Superior temporal gyrus (tissue), 1 donor: ENCODE measurements at regions not wholly inside any gene's neighbourhood (a gene's known extent, or its start where the extent isn't known, plus 50 kb on each side); places are given as distances from the start of the nearest gene placed in this dataset.

Source experiments
- DNase-seq: peaks from one replicate; pipeline ENCODE4 v3.0.0-alpha.2; 2016; ENCODE audit errors: extremely low spot score

DNA sequence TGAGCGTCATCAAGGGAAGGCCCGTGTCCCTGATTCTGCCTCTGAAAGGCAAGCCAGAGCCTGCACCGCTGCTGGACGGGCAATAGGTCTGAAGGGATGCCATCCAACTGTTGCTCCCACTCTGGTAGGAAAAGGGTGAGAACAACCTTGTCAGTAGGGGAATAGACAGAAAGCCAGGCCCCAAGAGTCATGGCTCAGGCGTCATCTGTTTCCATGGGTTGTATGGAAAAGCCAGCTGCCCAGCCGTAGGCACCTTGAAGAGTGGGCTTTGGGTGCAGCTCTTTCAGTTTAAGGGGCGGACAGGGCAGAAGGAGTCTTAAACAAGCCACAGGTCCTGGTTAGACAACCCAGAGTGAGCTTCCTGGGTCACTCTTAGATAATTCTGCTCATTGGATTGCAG lies 66.5 kb downstream of the RNF6 start:
- DNase-seq = no peak

DNA sequence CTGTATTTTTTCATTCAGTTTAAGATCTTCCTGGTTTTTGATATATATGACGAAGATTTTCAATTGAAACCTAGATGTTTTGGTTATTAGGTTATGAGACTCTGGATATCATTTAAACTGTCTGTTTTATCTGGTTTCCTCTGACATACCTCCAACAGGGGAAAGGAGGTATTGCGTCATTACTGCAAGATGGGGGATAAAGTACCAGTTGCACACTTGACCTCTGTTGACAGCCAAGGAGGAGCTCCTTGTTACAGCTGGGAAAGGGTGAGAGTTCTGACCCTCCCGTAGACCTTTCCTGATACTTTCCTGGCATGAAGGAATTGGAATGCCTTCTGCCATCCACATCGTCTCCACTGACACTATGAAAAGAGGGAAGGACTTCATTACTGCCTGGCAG lies 82.0 kb upstream of the SHISA2 start:
- no peak for DNase-seq

DNA sequence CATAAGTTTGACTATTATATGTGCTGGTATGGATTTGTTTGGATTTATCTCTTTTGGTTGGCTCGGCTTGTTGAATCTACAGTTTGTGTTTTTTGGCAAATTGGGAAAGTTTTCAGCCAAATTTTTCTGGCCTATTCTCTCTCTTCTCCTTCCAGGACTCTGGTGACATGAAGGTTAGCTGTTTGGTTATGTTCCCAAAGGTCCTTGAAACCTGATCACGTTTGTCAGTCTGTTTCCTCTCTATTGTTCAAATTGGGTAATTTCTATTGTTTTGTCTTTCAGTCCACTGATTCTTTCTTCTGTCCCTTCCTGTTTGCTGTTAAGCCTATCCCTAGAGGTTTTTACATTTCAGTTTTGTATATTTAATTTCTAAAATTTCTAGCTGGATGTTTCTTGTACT lies 81.5 kb upstream of the SHISA2 start:
- DNase-seq = no peak

DNA sequence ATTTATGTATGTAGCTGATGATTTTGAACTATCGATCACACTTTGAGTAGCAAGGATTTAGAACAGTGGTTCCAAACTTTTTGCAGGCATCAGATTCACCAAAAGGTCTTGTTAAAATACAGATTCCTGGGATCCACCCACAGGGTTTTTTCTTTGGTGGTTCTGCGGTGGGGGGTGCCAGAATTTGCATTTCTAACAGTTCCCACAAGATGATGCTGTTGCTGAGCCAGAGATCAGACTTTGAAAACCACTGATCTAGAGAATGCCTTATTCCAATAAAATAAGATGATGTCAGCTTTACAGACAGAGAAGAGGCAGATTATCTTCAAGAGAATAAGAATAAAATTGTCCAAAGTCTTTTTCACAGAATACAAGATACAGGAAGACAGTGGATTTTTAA lies 80.9 kb upstream of the SHISA2 start:
- DNase-seq = peak; percentile 51

DNA sequence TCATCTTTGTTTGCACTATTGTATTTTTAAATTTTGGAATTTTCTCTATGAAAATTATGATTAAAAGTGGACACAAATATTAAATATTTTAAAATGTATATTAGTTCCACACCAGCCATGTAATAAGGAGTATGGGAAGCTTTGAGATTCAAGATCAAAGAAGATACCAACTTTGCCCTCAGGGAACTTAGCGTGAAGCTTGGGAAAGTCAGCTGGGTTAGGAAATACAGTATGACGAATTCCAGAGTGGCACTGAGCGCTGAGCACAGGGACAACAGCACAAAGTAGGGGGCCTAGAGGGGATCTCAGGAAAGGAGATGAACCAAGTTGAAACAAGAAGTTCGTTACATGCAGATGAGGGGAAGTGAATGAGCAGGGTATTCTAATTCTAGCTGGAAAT lies 76.9 kb upstream of the SHISA2 start:
- DNase-seq = no peak

DNA sequence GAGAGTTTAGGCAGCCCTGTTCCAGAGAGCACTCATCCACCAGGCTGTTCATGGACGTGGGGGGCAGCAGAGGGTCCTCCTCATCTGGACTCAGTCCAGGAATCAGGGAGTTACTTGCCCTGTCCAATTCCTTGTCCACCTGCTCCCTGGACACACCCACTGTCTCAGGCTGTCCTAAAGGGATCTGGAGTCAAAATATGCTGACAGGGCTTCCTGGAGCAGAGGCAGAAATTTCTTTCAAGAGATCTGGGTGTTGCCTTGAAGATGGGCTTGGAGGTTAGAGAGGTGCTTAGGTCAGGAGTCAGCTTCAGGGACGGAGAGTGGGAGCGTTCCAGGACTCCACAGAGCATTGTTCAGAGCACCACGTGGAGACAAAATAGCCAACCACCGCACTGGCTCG lies 65.8 kb upstream of the SHISA2 start:
- no peak for DNase-seq

DNA sequence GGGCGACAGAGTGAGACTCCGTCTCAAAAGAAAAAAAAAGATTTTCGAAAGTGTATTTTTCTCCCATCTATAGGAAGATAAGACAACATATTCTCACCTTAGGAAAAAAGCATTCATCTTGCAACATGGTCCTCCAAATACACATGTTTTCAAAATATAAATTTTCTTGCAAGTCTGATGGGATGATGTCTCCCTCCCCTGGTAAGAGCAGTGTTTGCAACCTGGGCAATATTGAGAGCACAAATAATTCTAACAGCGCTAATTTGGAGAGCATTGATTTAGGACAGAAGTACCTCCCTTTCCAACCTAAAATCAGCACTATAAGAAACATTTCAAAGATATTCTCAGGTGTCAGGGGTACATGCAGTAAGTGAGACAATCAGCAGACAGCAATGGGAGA lies 61.0 kb upstream of the SHISA2 start:
- DNase-seq = no peak

DNA sequence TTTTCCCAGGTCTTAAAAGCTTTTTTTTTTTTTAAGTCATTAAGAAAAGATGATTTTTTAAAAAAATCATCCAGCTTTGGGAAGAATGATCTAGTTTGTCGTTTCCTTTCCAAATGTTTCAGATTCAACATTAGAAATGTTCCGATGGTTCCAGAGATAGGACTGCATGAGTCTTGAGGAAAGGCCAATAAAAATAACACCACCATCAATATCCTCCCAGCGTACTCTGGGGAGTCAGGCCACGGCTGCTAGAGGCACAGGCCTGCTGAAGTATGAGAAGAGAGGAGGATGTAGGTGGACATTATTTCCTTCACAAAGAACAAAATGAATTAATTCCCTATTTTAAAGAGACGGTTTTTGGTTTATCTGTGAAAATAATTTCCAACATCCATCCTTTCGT lies 60.0 kb upstream of the SHISA2 start:
- DNase-seq = no peak
